Suprapubic skin (tissue), 4 donors: ENCODE measurements at regions not wholly inside any gene's neighbourhood (a gene's known extent, or its start where the extent isn't known, plus 50 kb on each side); places are given as distances from the start of the nearest gene placed in this dataset.

ENCODE experiments used
- CTCF ChIP-seq, 2 donors: fragments of 200-600 bp in 1 of 2; fragments of 450-650 bp in 1 of 2; sonication (generic) in 1 of 2; IDR thresholded peaks; one replicate each; pipeline ENCODE4 v1.5.1; 2016 to 2019; ENCODE audit warnings: antibody characterized with exemption in 2 of 2, mild to moderate bottlenecking in 1 of 2, moderate library complexity in 1 of 2
- EP300 ChIP-seq: sonication (generic); formaldehyde crosslinking; IDR thresholded peaks from one replicate; pipeline ENCODE4 v1.6.1; 2017; ENCODE audit warnings: antibody characterized with exemption
- POLR2A ChIP-seq, 2 donors: fragments of 450-650 bp; IDR thresholded peaks; one replicate each; pipeline ENCODE4 v1.6.1; 2017; ENCODE audit warnings: antibody characterized with exemption in 2 of 2, mild to moderate bottlenecking in 2 of 2, moderate library complexity in 2 of 2
- POLR2AphosphoS5 ChIP-seq, 3 donors: sonication (generic); formaldehyde crosslinking; IDR thresholded peaks; one replicate each; pipeline ENCODE4 v1.6.1; 2017; ENCODE audit warnings: antibody characterized with exemption in 3 of 3

GRCh38 chr13:40446365-40446764, 220.1 kb downstream of the FOXO1 start:
- TF ChIP-seq CTCF (IDR thresholded peaks at IDR 0.05) (no peak), POLR2AphosphoS5 (IDR thresholded peaks at IDR 0.05) (no peak), POLR2A (IDR thresholded peaks at IDR 0.05) (no peak), EP300 (no peak)
